Suprapubic skin (tissue), 4 donors: ENCODE measurements at regions not wholly inside any gene's neighbourhood (a gene's known extent, or its start where the extent isn't known, plus 50 kb on each side); places are given as distances from the start of the nearest gene placed in this dataset.

Experiments
- POLR2A ChIP-seq, 2 donors: fragments of 450-650 bp; IDR thresholded peaks; one replicate each; pipeline ENCODE4 v1.6.1; 2017; ENCODE audit warnings: antibody characterized with exemption in 2 of 2, mild to moderate bottlenecking in 2 of 2, moderate library complexity in 2 of 2
- POLR2AphosphoS5 ChIP-seq, 3 donors: sonication (generic); formaldehyde crosslinking; IDR thresholded peaks; one replicate each; pipeline ENCODE4 v1.6.1; 2017; ENCODE audit warnings: antibody characterized with exemption in 3 of 3
- TF ChIP-seq, protein P1 (sequence below), 2 donors: fragments of 200-600 bp in 1 of 2; fragments of 450-650 bp in 1 of 2; sonication (generic) in 1 of 2; IDR thresholded peaks; one replicate each; pipeline ENCODE4 v1.5.1; 2016 to 2019; ENCODE audit warnings: antibody characterized with exemption in 2 of 2, mild to moderate bottlenecking in 1 of 2, moderate library complexity in 1 of 2

DNA sequence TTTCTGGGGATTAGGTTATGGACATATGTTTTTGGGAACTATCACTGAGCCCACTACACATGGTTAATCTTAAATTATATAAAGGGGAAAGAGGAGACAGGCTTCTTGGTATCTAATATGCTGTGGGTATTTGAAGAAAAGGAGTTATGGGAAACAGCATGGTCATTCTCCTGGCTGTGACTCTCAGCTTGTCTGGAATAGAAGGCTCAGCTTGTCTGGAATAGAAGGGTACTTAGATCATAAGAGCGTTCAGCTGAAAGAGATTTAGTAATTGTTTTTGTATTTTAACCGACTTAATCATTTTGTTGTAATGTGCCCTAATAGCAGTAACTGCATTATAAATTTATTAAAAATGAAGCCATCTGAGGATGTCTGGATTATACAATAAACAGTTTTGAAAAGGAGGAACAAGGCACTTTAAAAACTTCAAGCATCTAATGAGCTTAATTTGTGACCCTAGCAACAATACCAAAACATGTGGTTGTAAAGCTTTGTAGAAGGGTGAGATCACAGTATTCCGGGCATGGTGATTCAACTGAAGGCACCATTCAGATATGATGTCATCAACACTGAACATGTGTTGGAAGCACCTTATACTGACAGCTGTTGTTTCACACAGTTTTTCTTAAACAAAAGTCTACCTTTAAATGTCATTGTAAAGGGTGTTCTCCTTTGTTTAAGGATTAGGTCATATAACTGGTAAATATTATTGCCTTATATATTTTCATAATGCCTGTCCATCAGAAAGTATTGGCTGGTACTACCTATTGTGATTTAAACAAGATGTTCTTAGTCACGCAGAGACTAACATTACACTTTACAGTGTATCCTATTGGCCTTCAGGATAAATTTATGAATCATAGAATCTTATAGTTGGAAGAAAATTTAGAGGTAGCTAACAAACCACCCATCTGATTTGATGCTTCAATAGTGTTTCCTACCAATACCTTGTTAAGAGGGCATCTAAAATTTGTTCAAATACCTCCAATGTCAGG is 2174.1 kb upstream of the WWC1 start:
- TF ChIP-seq POLR2AphosphoS5 (IDR thresholded peaks at IDR 0.05) = no peak
- TF ChIP-seq POLR2A (IDR thresholded peaks at IDR 0.05) = no peak
- TF ChIP-seq, protein P1, sequence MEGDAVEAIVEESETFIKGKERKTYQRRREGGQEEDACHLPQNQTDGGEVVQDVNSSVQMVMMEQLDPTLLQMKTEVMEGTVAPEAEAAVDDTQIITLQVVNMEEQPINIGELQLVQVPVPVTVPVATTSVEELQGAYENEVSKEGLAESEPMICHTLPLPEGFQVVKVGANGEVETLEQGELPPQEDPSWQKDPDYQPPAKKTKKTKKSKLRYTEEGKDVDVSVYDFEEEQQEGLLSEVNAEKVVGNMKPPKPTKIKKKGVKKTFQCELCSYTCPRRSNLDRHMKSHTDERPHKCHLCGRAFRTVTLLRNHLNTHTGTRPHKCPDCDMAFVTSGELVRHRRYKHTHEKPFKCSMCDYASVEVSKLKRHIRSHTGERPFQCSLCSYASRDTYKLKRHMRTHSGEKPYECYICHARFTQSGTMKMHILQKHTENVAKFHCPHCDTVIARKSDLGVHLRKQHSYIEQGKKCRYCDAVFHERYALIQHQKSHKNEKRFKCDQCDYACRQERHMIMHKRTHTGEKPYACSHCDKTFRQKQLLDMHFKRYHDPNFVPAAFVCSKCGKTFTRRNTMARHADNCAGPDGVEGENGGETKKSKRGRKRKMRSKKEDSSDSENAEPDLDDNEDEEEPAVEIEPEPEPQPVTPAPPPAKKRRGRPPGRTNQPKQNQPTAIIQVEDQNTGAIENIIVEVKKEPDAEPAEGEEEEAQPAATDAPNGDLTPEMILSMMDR (IDR thresholded peaks at IDR 0.05) = no peak
